ENCODE measurements at regions not wholly inside any gene's neighbourhood (a gene's known extent, or its start where the extent isn't known, plus 50 kb on each side); places are given as distances from the start of the nearest gene placed in this dataset.

GRCh38 chr5:29150840-29151239, 2042.6 kb upstream of the CDH6 start:
- Histone ChIP-seq H3K27me3 (no peaks in the 10 kb centered on the region), H3K9me3 (ENCODE audit: low read depth) (no peaks in the 10 kb centered on the region), H3K27ac (no peak overlapping the region), H3K36me3 (no peaks in the 10 kb centered on the region), H3K4me3 (no peak overlapping the region), H3K4me1 (ENCODE audit: low read depth) (no peaks in the 10 kb centered on the region)
- no peak for DNase-seq (ENCODE audit: low read depth in 1 of 2, low spot score in 1 of 2)
- TF ChIP-seq, protein P1, sequence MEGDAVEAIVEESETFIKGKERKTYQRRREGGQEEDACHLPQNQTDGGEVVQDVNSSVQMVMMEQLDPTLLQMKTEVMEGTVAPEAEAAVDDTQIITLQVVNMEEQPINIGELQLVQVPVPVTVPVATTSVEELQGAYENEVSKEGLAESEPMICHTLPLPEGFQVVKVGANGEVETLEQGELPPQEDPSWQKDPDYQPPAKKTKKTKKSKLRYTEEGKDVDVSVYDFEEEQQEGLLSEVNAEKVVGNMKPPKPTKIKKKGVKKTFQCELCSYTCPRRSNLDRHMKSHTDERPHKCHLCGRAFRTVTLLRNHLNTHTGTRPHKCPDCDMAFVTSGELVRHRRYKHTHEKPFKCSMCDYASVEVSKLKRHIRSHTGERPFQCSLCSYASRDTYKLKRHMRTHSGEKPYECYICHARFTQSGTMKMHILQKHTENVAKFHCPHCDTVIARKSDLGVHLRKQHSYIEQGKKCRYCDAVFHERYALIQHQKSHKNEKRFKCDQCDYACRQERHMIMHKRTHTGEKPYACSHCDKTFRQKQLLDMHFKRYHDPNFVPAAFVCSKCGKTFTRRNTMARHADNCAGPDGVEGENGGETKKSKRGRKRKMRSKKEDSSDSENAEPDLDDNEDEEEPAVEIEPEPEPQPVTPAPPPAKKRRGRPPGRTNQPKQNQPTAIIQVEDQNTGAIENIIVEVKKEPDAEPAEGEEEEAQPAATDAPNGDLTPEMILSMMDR (IDR thresholded peaks at IDR 0.05; ENCODE audit: low read depth, low read length): no peak

- H3K27ac ChIP-seq: no peak overlapping the region
- H3K9me3 ChIP-seq (ENCODE audit: low read depth): no peaks in the 10 kb centered on the region
- DNase-seq (ENCODE audit: low read depth in 1 of 2, low spot score in 1 of 2): peak in 1 of 2 donors; percentile 13
- TF ChIP-seq, protein P1 (IDR thresholded peaks at IDR 0.05; ENCODE audit: low read depth, low read length): no peak
- no peaks in the 10 kb centered on the region for H3K27me3 ChIP-seq
- H3K36me3 ChIP-seq: no peaks in the 10 kb centered on the region
- no peak overlapping the region for H3K4me3 ChIP-seq
- no peaks in the 10 kb centered on the region for H3K4me1 ChIP-seq (ENCODE audit: low read depth)
Observed at GRCh38 chr5:29148581-29148980, 2044.9 kb upstream of the CDH6 start.

DNA sequence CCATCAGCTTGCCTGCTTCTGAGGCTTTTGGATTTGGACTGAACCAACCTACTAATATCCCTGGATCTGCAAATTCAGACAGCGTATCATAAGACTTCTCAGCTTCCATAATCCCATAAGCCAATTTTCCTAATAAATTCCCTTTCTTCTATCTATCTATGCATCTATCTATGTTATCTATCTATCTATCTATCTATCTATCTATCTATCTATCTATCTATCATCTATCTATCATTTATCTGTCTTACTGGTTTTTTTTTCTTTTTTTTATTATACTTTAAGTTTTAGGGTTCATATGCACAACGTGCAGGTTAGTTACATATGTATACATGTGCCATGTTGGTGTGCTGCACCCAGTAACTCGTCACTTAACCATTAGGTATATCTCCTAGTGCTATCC, 2045.4 kb upstream of the CDH6 start:
- Histone ChIP-seq H3K27ac (no peak overlapping the region), H3K36me3 (no peaks in the 10 kb centered on the region), H3K4me3 (no peak overlapping the region), H3K4me1 (ENCODE audit: low read depth) (no peaks in the 10 kb centered on the region), H3K9me3 (ENCODE audit: low read depth) (no peaks in the 10 kb centered on the region), H3K27me3 (no peaks in the 10 kb centered on the region)
- TF ChIP-seq, protein P1 (IDR thresholded peaks at IDR 0.05; ENCODE audit: low read depth, low read length): no peak
- no peak for DNase-seq (ENCODE audit: low read depth in 1 of 2, low spot score in 1 of 2)

DNA sequence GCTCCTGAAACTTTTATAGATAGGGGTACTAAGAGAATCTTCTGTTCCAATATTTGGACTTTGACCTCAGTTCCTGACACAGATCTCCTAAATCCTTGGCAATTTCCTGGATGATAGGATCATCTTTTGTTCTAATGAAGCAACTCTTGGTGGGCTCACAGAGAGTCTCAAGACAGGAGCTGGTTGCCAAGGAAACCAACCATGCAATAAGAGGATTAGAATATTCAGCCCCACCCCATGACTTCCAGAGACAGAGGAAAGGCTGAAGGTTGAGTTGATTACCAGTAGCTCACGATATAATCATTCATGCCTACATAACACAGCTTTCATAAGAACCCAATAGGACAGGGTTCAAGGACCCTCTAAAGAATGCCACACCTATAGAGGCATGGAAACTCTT, 2050.2 kb upstream of the CDH6 start:
- H3K4me1 ChIP-seq (ENCODE audit: low read depth): no peaks in the 10 kb centered on the region
- H3K27ac ChIP-seq: no peak overlapping the region
- no peak for DNase-seq (ENCODE audit: low read depth in 1 of 2, low spot score in 1 of 2)
- TF ChIP-seq, protein P1 (IDR thresholded peaks at IDR 0.05; ENCODE audit: low read depth, low read length): no peak
- no peak overlapping the region for H3K4me3 ChIP-seq
- H3K27me3 ChIP-seq: no peaks in the 10 kb centered on the region
- no peaks in the 10 kb centered on the region for H3K9me3 ChIP-seq (ENCODE audit: low read depth)
- no peaks in the 10 kb centered on the region for H3K36me3 ChIP-seq

DNA sequence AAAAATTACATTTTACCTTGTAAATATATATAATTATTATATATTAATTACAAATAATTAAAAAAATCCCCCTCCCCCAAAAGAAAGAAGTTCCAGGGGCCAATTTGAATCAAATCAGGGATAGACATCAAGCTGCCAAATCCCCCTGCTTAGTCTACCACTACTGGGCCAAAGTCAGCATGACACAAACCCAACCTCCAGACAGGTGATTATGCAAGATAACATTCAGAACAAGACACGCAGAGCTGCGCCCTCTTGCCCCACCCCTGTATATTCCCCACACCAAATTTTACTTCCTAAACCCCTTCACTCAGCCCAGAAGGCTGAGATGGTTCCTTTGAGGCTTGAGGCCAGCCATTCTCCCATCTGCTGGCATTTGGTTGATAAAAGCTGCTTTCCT, 2059.1 kb upstream of the CDH6 start:
- no peak overlapping the region for H3K4me3 ChIP-seq
- H3K27me3 ChIP-seq: no peaks in the 10 kb centered on the region
- no peaks in the 10 kb centered on the region for H3K9me3 ChIP-seq (ENCODE audit: low read depth)
- no peaks in the 10 kb centered on the region for H3K4me1 ChIP-seq (ENCODE audit: low read depth)
- H3K27ac ChIP-seq: no peak overlapping the region
- H3K36me3 ChIP-seq: no peaks in the 10 kb centered on the region
- no peak for DNase-seq (ENCODE audit: low read depth in 1 of 2, low spot score in 1 of 2)
- TF ChIP-seq, protein P1 (IDR thresholded peaks at IDR 0.05; ENCODE audit: low read depth, low read length): no peak

DNA sequence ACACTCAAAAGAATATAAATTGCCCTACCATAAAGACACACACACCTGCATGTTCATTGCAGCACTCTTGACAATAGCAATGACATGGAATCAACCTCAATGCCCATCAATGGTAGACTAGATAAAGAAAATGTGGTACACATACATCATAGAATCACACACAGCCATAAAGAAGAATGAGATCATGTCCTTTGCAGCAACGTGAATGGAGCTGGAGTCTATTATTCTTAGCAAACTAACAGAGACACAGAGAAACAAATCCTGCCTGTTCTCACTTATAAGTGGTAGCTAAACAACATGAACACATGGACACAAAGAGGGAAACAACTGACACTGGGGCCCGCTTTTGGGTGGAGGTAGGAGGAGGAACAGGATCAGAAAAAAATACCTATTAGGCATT, 2062.2 kb upstream of the CDH6 start:
- DNase-seq (ENCODE audit: low read depth in 1 of 2, low spot score in 1 of 2): no peak

More for the DNA sequence above, 2062.2 kb upstream of the CDH6 start:
- no peaks in the 10 kb centered on the region for H3K36me3 ChIP-seq
- no peak overlapping the region for H3K4me3 ChIP-seq
- H3K9me3 ChIP-seq (ENCODE audit: low read depth): no peaks in the 10 kb centered on the region
- no peaks in the 10 kb centered on the region for H3K27me3 ChIP-seq
- H3K27ac ChIP-seq: no peak overlapping the region
- H3K4me1 ChIP-seq (ENCODE audit: low read depth): no peaks in the 10 kb centered on the region
- TF ChIP-seq, protein P1 (IDR thresholded peaks at IDR 0.05; ENCODE audit: low read depth, low read length): no peak

All from cardiac muscle cell (in vitro differentiated cells and primary cell).